Tibial artery (tissue), 4 donors: ENCODE measurements at regions not wholly inside any gene's neighbourhood (a gene's known extent, or its start where the extent isn't known, plus 50 kb on each side); places are given as distances from the start of the nearest gene placed in this dataset.

ENCODE experiments used
- DNase-seq, 2 donors: peaks; one replicate each; pipeline ENCODE4 v3.0.0-alpha.2; 2019
- H3K27ac ChIP-seq, 2 donors: fragments of 200-600 bp; sonication (generic) in 1 of 2; 1 replicate in 1 of 2; 2 replicates in 1 of 2; pipeline ENCODE4 v1.5.1; 2018 to 2019; ENCODE audit warnings: mild to moderate bottlenecking in 1 of 2
- H3K27me3 ChIP-seq, 2 donors: fragments of 200-600 bp; sonication (generic) in 1 of 2; one replicate each; pipeline versions ENCODE4 v1.5.1 to v1.6.0; 2016 to 2019
- H3K36me3 ChIP-seq, 3 donors: fragments of 200-600 bp; sonication (generic) in 2 of 3; one replicate each; pipeline ENCODE4 v1.5.1; 2016 to 2019; ENCODE audit warnings: mild to moderate bottlenecking in 2 of 3
- H3K4me1 ChIP-seq, 4 donors: fragments of 200-600 bp; sonication (generic) in 2 of 4; 1 replicate in 3 of 4; 2 replicates in 1 of 4; pipeline ENCODE4 v1.5.1; 2016 to 2019
- H3K4me3 ChIP-seq, 2 donors: fragments of 200-600 bp; sonication (generic) in 1 of 2; 1 replicate in 1 of 2; 2 replicates in 1 of 2; pipeline ENCODE4 v1.5.1; 2018 to 2019; ENCODE audit warnings: mild to moderate bottlenecking in 2 of 2
- H3K9me3 ChIP-seq, 3 donors: fragments of 200-600 bp; sonication (generic) in 1 of 3; one replicate each; pipeline ENCODE4 v1.5.1; 2016 to 2019
- CTCF ChIP-seq, 2 experiments: fragments of 200-600 bp in 1 of 2; fragments of 450-650 bp in 1 of 2; IDR thresholded peaks; one replicate each; pipeline ENCODE4 v1.5.1; 2017 to 2019; ENCODE audit warnings: antibody characterized with exemption in 2 of 2, mild to moderate bottlenecking in 1 of 2, moderate library complexity in 1 of 2
- intact Hi-C: fragments of 100-400 bp; cut with DNase I; formaldehyde crosslinking; loops from one replicate; pipeline ENCODE4 v1.15.0; 2023; ENCODE audit warnings: low total_unique reads

- no peak for TF ChIP-seq CTCF (IDR thresholded peaks at IDR 0.05)
Measured at GRCh38 chr12:84542289-84542688, 370.3 kb downstream of the SLC6A15 start.

GRCh38 chr12:84537666-84538065 is 374.9 kb downstream of the SLC6A15 start:
- no peak for TF ChIP-seq CTCF (IDR thresholded peaks at IDR 0.05)
- Histone ChIP-seq H3K27me3 (no peaks in the 10 kb centered on the region), H3K27ac (no peak overlapping the region), H3K36me3 (no peaks in the 10 kb centered on the region), H3K4me1 (no peaks in the 10 kb centered on the region), H3K9me3 (no peaks in the 10 kb centered on the region), H3K4me3 (no peak overlapping the region)
- intact Hi-C loops: no loop called here
- DNase-seq: no peak

More at GRCh38 chr12:84542289-84542688, 370.3 kb downstream of the SLC6A15 start:
- H3K27ac ChIP-seq: no peak overlapping the region
- H3K36me3 ChIP-seq: no peaks in the 10 kb centered on the region
- H3K27me3 ChIP-seq: no peaks in the 10 kb centered on the region
- intact Hi-C loops: no loop called here
- no peaks in the 10 kb centered on the region for H3K4me1 ChIP-seq
- DNase-seq: no peak
- H3K4me3 ChIP-seq: no peak overlapping the region
- no peaks in the 10 kb centered on the region for H3K9me3 ChIP-seq

- Histone ChIP-seq H3K4me3 (no peak overlapping the region), H3K9me3 (no peaks in the 10 kb centered on the region), H3K4me1 (no peaks in the 10 kb centered on the region), H3K27ac (no peak overlapping the region), H3K27me3 (no peaks in the 10 kb centered on the region), H3K36me3 (no peaks in the 10 kb centered on the region)
- intact Hi-C loops: no loop called here
- no peak for TF ChIP-seq CTCF (IDR thresholded peaks at IDR 0.05)
- no peak for DNase-seq
Measured at GRCh38 chr12:84512751-84513150, 399.8 kb downstream of the SLC6A15 start.

- H3K27ac ChIP-seq: no peak overlapping the region
- no peak for TF ChIP-seq CTCF (IDR thresholded peaks at IDR 0.05)
Measured at GRCh38 chr12:84508851-84509260, 403.7 kb downstream of the SLC6A15 start.

GRCh38 chr12:84507956-84508850 is 404.4 kb downstream of the SLC6A15 start:
- no peaks in the 10 kb centered on the region for H3K36me3 ChIP-seq
- no peak overlapping the region for H3K27ac ChIP-seq
- DNase-seq: peak in 1 of 2 donors; percentile 36
- no peaks in the 10 kb centered on the region for H3K4me1 ChIP-seq
- TF ChIP-seq CTCF (IDR thresholded peaks at IDR 0.05): peak; percentile 13 to 25
- H3K4me3 ChIP-seq: no peak overlapping the region
- H3K9me3 ChIP-seq: no peaks in the 10 kb centered on the region
- H3K27me3 ChIP-seq: no peaks in the 10 kb centered on the region
- intact Hi-C loops: no loop called here

More at GRCh38 chr12:84508851-84509260, 403.7 kb downstream of the SLC6A15 start:
- Histone ChIP-seq H3K36me3 (no peaks in the 10 kb centered on the region), H3K4me1 (no peaks in the 10 kb centered on the region), H3K9me3 (no peaks in the 10 kb centered on the region), H3K4me3 (no peak overlapping the region), H3K27me3 (no peaks in the 10 kb centered on the region)
- intact Hi-C loops: no loop called here
- peak in 1 of 2 donors; percentile 32 for DNase-seq
